H1 (cell line): ENCODE measurements at regions not wholly inside any gene's neighbourhood (a gene's known extent, or its start where the extent isn't known, plus 50 kb on each side); places are given as distances from the start of the nearest gene placed in this dataset.
A peak's percentile ranks its signal among the peaks of the same experiment; 100 is the strongest.

Source experiments
- CTCF ChIA-PET: fragments of 300-600 bp; sonication (Branson Sonifier 250); formaldehyde crosslinking; loops from one replicate; lab custom pipeline; 2021; ENCODE audit not compliant: partially characterized antibody; lab: Charles Lee
- POLR2A ChIA-PET: fragments of 300-600 bp; sonication (Branson Sonifier 250); formaldehyde crosslinking; loops from one replicate; lab custom pipeline; 2021; ENCODE audit warnings: inconsistent platforms; ENCODE audit not compliant: partially characterized antibody; lab: Charles Lee
- DNase-seq, 2 experiments: peaks; one replicate each; pipeline versions ENCODE4 v3.0.0 to v3.0.0-alpha.2; 2010 to 2022; ENCODE audit warnings: low spot score in 2 of 2, low read depth in 1 of 2, mixed read lengths in 1 of 2
- FAIRE-seq: peaks from 2 replicates; lab custom pipeline; 2011; peaks lifted over from hg19 to GRCh38; lab: Jason Lieb, UNC
- H2AFZ ChIP-seq: 2 replicates; pipeline ENCODE4 v1.8.1; 2012; ENCODE audit warnings: low read length, inconsistent platforms
- H2AK5ac ChIP-seq: 2 replicates; pipeline ENCODE4 v1.6.1; 2013; ENCODE audit warnings: low read depth, low read length
- H2BK120ac ChIP-seq: replicated peaks from 2 replicates; pipeline ENCODE3; 2013; ENCODE audit warnings: low read depth, low read length, inconsistent platforms
- H2BK12ac ChIP-seq: 2 replicates; pipeline ENCODE4 v1.6.1; 2013; ENCODE audit warnings: low read depth, low read length
- H2BK15ac ChIP-seq: 2 replicates; pipeline ENCODE4 v1.6.1; 2013; ENCODE audit warnings: low read length
- H2BK20ac ChIP-seq: 2 replicates; pipeline ENCODE4 v1.6.1; 2013; ENCODE audit warnings: low read length
- H2BK5ac ChIP-seq: 2 replicates; pipeline ENCODE4 v1.6.1; 2013; ENCODE audit warnings: low read depth, low read length
- H3K14ac ChIP-seq: 2 replicates; pipeline ENCODE4 v1.6.1; 2013; ENCODE audit warnings: inconsistent platforms; ENCODE audit not compliant: insufficient read length
- H3K18ac ChIP-seq: 2 replicates; pipeline ENCODE4 v1.6.1; 2013; ENCODE audit warnings: low read length; ENCODE audit errors: extremely low read depth
- H3K23ac ChIP-seq: 2 replicates; pipeline ENCODE4 v1.6.1; 2013; ENCODE audit warnings: inconsistent platforms; ENCODE audit not compliant: insufficient read length
- H3K23me2 ChIP-seq: 2 replicates; pipeline ENCODE4 v1.6.1; 2013; ENCODE audit warnings: low read depth, low read length
- H3K27ac ChIP-seq: 2 replicates; pipeline ENCODE4 v1.6.1; 2011; ENCODE audit warnings: low read depth, low read length, inconsistent platforms
- H3K27me3 ChIP-seq, 4 experiments: replicated peaks in 1 of 4; 1 replicate in 1 of 4; 2 replicates in 3 of 4; pipeline versions ENCODE4 v1.6.1 to v1.8.1; 2011 to 2013; ENCODE audit warnings: low read length in 3 of 4, mild to moderate bottlenecking in 3 of 4, inconsistent platforms in 2 of 4, mixed read lengths in 2 of 4, moderate library complexity in 1 of 4; ENCODE audit not compliant: control insufficient read depth in 3 of 4, insufficient read depth in 3 of 4; ENCODE audit errors: extremely low read depth in 1 of 4
- H3K36me3 ChIP-seq, 4 experiments: 2 replicates each; pipeline versions ENCODE4 v1.6.1 to v1.8.1; 2011 to 2013; ENCODE audit warnings: mild to moderate bottlenecking in 4 of 4, low read length in 3 of 4, moderate library complexity in 2 of 4, control low read depth in 1 of 4, inconsistent platforms in 1 of 4; ENCODE audit not compliant: insufficient read depth in 4 of 4, control insufficient read depth in 2 of 4
- H3K4ac ChIP-seq: replicated peaks from 2 replicates; pipeline ENCODE3; 2013; ENCODE audit warnings: low read length, low read depth, mixed read lengths, inconsistent platforms; ENCODE audit not compliant: insufficient read length
- H3K4me1 ChIP-seq, 4 experiments: replicated peaks in 1 of 4; 1 replicate in 1 of 4; 2 replicates in 3 of 4; pipeline versions ENCODE4 v1.6.1 to v1.8.1; 2011 to 2013; ENCODE audit warnings: low read length in 3 of 4, inconsistent platforms in 2 of 4, mixed read lengths in 1 of 4; ENCODE audit not compliant: insufficient read depth in 4 of 4, control insufficient read depth in 3 of 4
- H3K4me2 ChIP-seq, 2 experiments: 2 replicates each; pipeline versions ENCODE4 v1.6.1 to v1.8.1; 2011 to 2013; ENCODE audit warnings: low read depth in 2 of 2, low read length in 2 of 2, control low read depth in 1 of 2, inconsistent platforms in 1 of 2, mild to moderate bottlenecking in 1 of 2; ENCODE audit not compliant: insufficient read depth in 1 of 2
- H3K4me3 ChIP-seq, 4 experiments: fragments of 200-600, 300-600 bp in 1 of 4; sonication (generic), shearing (Covaris generic), sonication (Bioruptor Twin) in 1 of 4; 2 replicates each; pipeline versions ENCODE4 v1.5.1 to v1.8.1; 2011 to 2016; ENCODE audit warnings: low read length in 4 of 4, low read depth in 3 of 4, control low read depth in 2 of 4, inconsistent platforms in 2 of 4, mild to moderate bottlenecking in 2 of 4, mixed read lengths in 1 of 4, moderate library complexity in 1 of 4; ENCODE audit not compliant: insufficient read depth in 2 of 4; ENCODE audit errors: extremely low read depth in 1 of 4
- H3K56ac ChIP-seq: replicated peaks from 2 replicates; pipeline ENCODE3; 2013; ENCODE audit warnings: low read depth, mild to moderate bottlenecking, mixed read lengths, low read length, inconsistent platforms; ENCODE audit not compliant: insufficient read length
- H3K79me1 ChIP-seq: 2 replicates; pipeline ENCODE4 v1.6.1; 2013; ENCODE audit warnings: low read depth, low read length, control low read depth
- H3K79me2 ChIP-seq, 2 experiments: 2 replicates each; pipeline versions ENCODE4 v1.6.1 to v1.8.1; 2012 to 2013; ENCODE audit warnings: low read length in 2 of 2, mild to moderate bottlenecking in 2 of 2, inconsistent platforms in 1 of 2; ENCODE audit not compliant: insufficient read depth in 2 of 2, control insufficient read depth in 1 of 2
- H3K9ac ChIP-seq, 4 experiments: replicated peaks in 1 of 4; 1 replicate in 1 of 4; 2 replicates in 3 of 4; pipeline versions ENCODE4 v1.6.1 to v1.8.1; 2011 to 2013; ENCODE audit warnings: low read depth in 3 of 4, low read length in 3 of 4, control low read depth in 2 of 4, mild to moderate bottlenecking in 2 of 4, moderate library complexity in 2 of 4, inconsistent platforms in 1 of 4; ENCODE audit errors: extremely low read depth in 1 of 4
- H3K9me3 ChIP-seq, 2 experiments: 2 replicates each; pipeline versions ENCODE4 v1.6.1 to v1.8.1; 2012 to 2013; ENCODE audit warnings: mild to moderate bottlenecking in 2 of 2, moderate library complexity in 2 of 2, control low read depth in 1 of 2, inconsistent platforms in 1 of 2, low read depth in 1 of 2, low read length in 1 of 2, mixed read lengths in 1 of 2; ENCODE audit not compliant: insufficient read depth in 2 of 2
- H4K20me1 ChIP-seq, 2 experiments: replicated peaks in 1 of 2; 2 replicates each; pipeline versions ENCODE3 to v1.8.1; 2011 to 2013; ENCODE audit warnings: inconsistent platforms in 2 of 2, low read length in 2 of 2, mild to moderate bottlenecking in 1 of 2; ENCODE audit not compliant: insufficient read depth in 2 of 2, control insufficient read depth in 1 of 2
- H4K5ac ChIP-seq: 2 replicates; pipeline ENCODE4 v1.6.1; 2013; ENCODE audit warnings: low read length, low read depth, mixed read lengths, inconsistent platforms; ENCODE audit not compliant: insufficient read length
- H4K8ac ChIP-seq: 2 replicates; pipeline ENCODE4 v1.8.0; 2013; ENCODE audit warnings: mild to moderate bottlenecking, moderate library complexity, low read length, inconsistent platforms; ENCODE audit not compliant: insufficient read depth; ENCODE audit errors: extremely low read depth
- H4K91ac ChIP-seq: replicated peaks from 2 replicates; pipeline ENCODE3; 2013; ENCODE audit warnings: low read length, mixed read lengths, inconsistent platforms; ENCODE audit not compliant: insufficient read length
- E2F6 ChIP-seq: IDR thresholded peaks from 2 replicates; pipeline ENCODE4 v1.6.1; 2012; ENCODE audit warnings: inconsistent platforms
- MAFK ChIP-seq: IDR thresholded peaks from 2 replicates; pipeline ENCODE4 v1.6.1; 2012; ENCODE audit warnings: low read depth, mild to moderate bottlenecking, improper control_type of control experiment, low read length
- WGBS, 2 experiments: shearing (Covaris generic) in 1 of 2; methylation state at CpG; one replicate each; pipeline versions ENCODE4 v1.1.6 to v1.1.7; 2013 to 2015; ENCODE audit warnings: low lambda C conversion rate in 2 of 2, mixed read lengths in 2 of 2, inconsistent platforms in 1 of 2, low coverage in 1 of 2, missing lambda C conversion rate in 1 of 2; ENCODE audit not compliant: insufficient replicate concordance in 2 of 2, insufficient coverage in 1 of 2, insufficient read length in 1 of 2; ENCODE audit errors: extremely low coverage in 1 of 2, missing lambda C conversion rate in 1 of 2; 5-methylcytosine and 5-hydroxymethylcytosine counted together

- Histone ChIP-seq H4K5ac (no peak overlapping the region), H3K4me1 (no peaks in the 10 kb centered on the region), H3K79me1 (no peaks in the 10 kb centered on the region), H2BK15ac (no peak overlapping the region), H2AFZ (peak overlapping the region; percentile 51; the same call in 1 of the 2 replicates), H2BK120ac (no peak overlapping the region), H3K23me2 (no peaks in the 10 kb centered on the region), H4K8ac (no peak overlapping the region), H3K27me3 (peaks cover 0 to 1% (median 0%) of the 10 kb centered on the region in 4 experiments; a peak in 1 of 7 replicates), H3K4me3 (no peak overlapping the region), H3K36me3 (no peaks in the 10 kb centered on the region), H3K27ac (no peak overlapping the region), H3K14ac (no peak overlapping the region), H3K79me2 (no peaks in the 10 kb centered on the region), H3K23ac (no peak overlapping the region), H3K4ac (no peak overlapping the region), H3K56ac (no peak overlapping the region), H3K9me3 (peaks cover 0 to 4% of the 10 kb centered on the region in 2 experiments; a peak in 1 of 4 replicates), H4K20me1 (no peaks in the 10 kb centered on the region), H3K9ac (no peak overlapping the region), H3K18ac (no peak overlapping the region), H4K91ac (no peak overlapping the region), H3K4me2 (no peak overlapping the region), H2BK20ac (no peak overlapping the region), H2BK5ac (no peak overlapping the region), H2BK12ac (no peak overlapping the region), H2AK5ac (no peak overlapping the region)
- CTCF ChIA-PET, result no interaction called here
- FAIRE-seq (no peak), DNase-seq (no peak)
- TF ChIP-seq MAFK, result peak; percentile 4; the same call in 1 of the 2 replicates
- no peak for TF ChIP-seq E2F6
- POLR2A ChIA-PET, result no interaction called here
- 88% methylated on average over 5 of the region's 5 CpGs; no CpG with 5 or more reads in 1 of the 2 experiments for WGBS, 2 experiments
Observed at GRCh38 chr10:10431422-10432066, 586.1 kb upstream of the CELF2 start.
